HG03457 (cell line): ENCODE measurements at regions not wholly inside any gene's neighbourhood (a gene's known extent, or its start where the extent isn't known, plus 50 kb on each side); places are given as distances from the start of the nearest gene placed in this dataset.

ENCODE experiments used
- ATAC-seq: cut with Tn5 transposase; IDR thresholded peaks from one replicate; pipeline ENCODE4 v1.9.1; 2021; ENCODE audit warnings: moderate number of reproducible peaks; ENCODE audit not compliant: unreplicated experiment

GRCh38 chr4:121227341-121227792 is 63.2 kb upstream of the TNIP3 start:
- ATAC-seq: peak; percentile 93

- no peak for ATAC-seq
Measured at GRCh38 chr4:121226362-121226761, 62.2 kb upstream of the TNIP3 start.

- no peak for ATAC-seq
Measured at GRCh38 chr4:121221608-121222007, 57.5 kb upstream of the TNIP3 start.

- ATAC-seq: no peak
Measured at GRCh38 chr4:121221201-121221600, 57.1 kb upstream of the TNIP3 start.

- no peak for ATAC-seq
Measured at GRCh38 chr4:121220698-121221097, 56.6 kb upstream of the TNIP3 start.

- no peak for ATAC-seq
Measured at GRCh38 chr4:121219227-121219626, 55.1 kb upstream of the TNIP3 start.

GRCh38 chr4:121217351-121217750 is 53.2 kb upstream of the TNIP3 start:
- ATAC-seq: no peak

GRCh38 chr4:121216461-121216860 is 52.3 kb upstream of the TNIP3 start:
- ATAC-seq: no peak

GRCh38 chr4:121213940-121214339 is 49.8 kb upstream of the TNIP3 start:
- no peak for ATAC-seq
